ENCODE measurements at regions not wholly inside any gene's neighbourhood (a gene's known extent, or its start where the extent isn't known, plus 50 kb on each side); places are given as distances from the start of the nearest gene placed in this dataset.

- no peak overlapping the region for H3K4me3 ChIP-seq
- no peaks in the 10 kb centered on the region for H3K36me3 ChIP-seq
- no peak overlapping the region for H3K27ac ChIP-seq
- H3K9me3 ChIP-seq: no peaks in the 10 kb centered on the region
- TF ChIP-seq POLR2A (IDR thresholded peaks at IDR 0.05) (no peak), POLR2AphosphoS5 (IDR thresholded peaks at IDR 0.05; ENCODE audit: insufficient read depth in 1 of 2, low read depth in 1 of 2) (no peak)
- TF ChIP-seq, protein P1, sequence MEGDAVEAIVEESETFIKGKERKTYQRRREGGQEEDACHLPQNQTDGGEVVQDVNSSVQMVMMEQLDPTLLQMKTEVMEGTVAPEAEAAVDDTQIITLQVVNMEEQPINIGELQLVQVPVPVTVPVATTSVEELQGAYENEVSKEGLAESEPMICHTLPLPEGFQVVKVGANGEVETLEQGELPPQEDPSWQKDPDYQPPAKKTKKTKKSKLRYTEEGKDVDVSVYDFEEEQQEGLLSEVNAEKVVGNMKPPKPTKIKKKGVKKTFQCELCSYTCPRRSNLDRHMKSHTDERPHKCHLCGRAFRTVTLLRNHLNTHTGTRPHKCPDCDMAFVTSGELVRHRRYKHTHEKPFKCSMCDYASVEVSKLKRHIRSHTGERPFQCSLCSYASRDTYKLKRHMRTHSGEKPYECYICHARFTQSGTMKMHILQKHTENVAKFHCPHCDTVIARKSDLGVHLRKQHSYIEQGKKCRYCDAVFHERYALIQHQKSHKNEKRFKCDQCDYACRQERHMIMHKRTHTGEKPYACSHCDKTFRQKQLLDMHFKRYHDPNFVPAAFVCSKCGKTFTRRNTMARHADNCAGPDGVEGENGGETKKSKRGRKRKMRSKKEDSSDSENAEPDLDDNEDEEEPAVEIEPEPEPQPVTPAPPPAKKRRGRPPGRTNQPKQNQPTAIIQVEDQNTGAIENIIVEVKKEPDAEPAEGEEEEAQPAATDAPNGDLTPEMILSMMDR (IDR thresholded peaks at IDR 0.05): no peak
- intact Hi-C loops (cut with DNase I): no loop called here
- H3K27me3 ChIP-seq: no peaks in the 10 kb centered on the region
- H3K4me1 ChIP-seq: no peaks in the 10 kb centered on the region
- no peak for DNase-seq (ENCODE audit: extremely low spot score in 2 of 2)
Measured at GRCh38 chr3:26246901-26247300, 375.7 kb upstream of the LRRC3B start.

DNA sequence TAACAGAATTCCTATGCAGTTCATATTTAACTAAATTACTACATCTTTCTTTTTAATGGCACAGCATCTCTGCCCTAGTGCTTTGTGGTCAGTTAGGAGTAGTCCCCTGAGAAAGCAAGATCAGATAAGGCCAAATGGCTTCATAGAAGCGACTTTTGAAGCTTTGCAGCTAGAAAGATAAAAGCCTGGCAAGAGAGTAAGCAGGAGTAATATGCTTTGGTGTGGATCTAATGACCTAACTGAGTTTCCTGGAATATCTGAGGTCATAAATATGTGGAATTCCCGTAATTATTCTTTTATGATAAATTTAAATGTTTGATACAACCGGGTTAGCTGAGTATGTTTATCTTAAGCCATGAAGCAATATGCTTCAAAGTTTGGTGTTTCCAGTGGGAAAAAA lies 374.9 kb upstream of the LRRC3B start:
- TF ChIP-seq POLR2A (IDR thresholded peaks at IDR 0.05) (no peak), POLR2AphosphoS5 (IDR thresholded peaks at IDR 0.05; ENCODE audit: insufficient read depth in 1 of 2, low read depth in 1 of 2) (no peak)
- TF ChIP-seq, protein P1 (IDR thresholded peaks at IDR 0.05): no peak
- Histone ChIP-seq H3K4me3 (no peak overlapping the region), H3K27me3 (no peaks in the 10 kb centered on the region), H3K36me3 (no peaks in the 10 kb centered on the region), H3K9me3 (no peaks in the 10 kb centered on the region), H3K27ac (no peak overlapping the region), H3K4me1 (no peaks in the 10 kb centered on the region)
- intact Hi-C loops (cut with DNase I): no loop called here
- DNase-seq (ENCODE audit: extremely low spot score in 2 of 2): no peak

DNA sequence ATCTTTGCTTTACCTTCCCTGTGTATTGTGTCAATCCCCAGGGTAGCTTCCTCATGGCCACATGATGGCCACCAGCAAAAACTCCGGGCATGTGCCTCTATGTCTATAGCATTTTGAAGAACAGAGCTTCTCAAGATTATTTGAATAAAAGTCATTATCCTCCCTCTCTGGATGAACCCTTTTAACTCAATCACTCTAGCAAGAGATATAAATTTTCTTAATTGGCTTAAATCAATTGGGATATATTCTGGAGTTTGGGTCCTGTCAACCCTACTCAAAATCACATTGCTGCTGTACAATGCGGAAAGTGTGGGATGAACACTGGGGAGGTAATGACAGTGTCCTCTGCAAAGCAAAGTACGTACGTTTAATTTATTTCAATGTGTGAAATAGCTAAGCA lies 370.6 kb upstream of the LRRC3B start:
- Histone ChIP-seq H3K9me3 (no peaks in the 10 kb centered on the region), H3K27ac (no peak overlapping the region), H3K36me3 (no peaks in the 10 kb centered on the region), H3K27me3 (no peaks in the 10 kb centered on the region), H3K4me1 (no peaks in the 10 kb centered on the region), H3K4me3 (no peak overlapping the region)
- intact Hi-C loops (cut with DNase I): no loop called here
- no peak for DNase-seq (ENCODE audit: extremely low spot score in 2 of 2)
- TF ChIP-seq POLR2A (IDR thresholded peaks at IDR 0.05): no peak
- TF ChIP-seq, protein P1 (IDR thresholded peaks at IDR 0.05): no peak
- TF ChIP-seq POLR2AphosphoS5 (IDR thresholded peaks at IDR 0.05; ENCODE audit: insufficient read depth in 1 of 2, low read depth in 1 of 2): no peak

DNA sequence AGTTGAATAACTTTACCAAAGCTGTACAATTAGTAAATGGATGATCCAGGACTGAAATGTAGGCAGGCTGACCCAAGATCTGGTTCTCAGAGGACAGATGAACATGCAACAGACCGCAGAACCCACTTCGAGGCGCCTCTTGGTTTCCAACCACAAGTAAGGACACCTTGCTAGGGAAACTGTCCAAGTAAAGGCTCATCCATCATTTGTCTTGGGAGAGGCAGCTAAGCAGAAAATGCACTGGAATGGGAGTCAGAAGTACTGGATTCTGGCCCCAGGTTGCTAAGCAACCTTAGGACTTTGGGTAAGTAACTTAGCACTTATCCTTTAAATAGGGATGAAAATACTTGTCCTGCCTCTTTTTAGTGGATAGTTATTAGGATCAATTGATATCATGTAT lies 366.3 kb upstream of the LRRC3B start:
- Histone ChIP-seq H3K27ac (no peak overlapping the region), H3K36me3 (no peaks in the 10 kb centered on the region), H3K4me3 (no peak overlapping the region), H3K4me1 (no peaks in the 10 kb centered on the region), H3K27me3 (no peaks in the 10 kb centered on the region), H3K9me3 (no peaks in the 10 kb centered on the region)
- TF ChIP-seq POLR2AphosphoS5 (IDR thresholded peaks at IDR 0.05; ENCODE audit: insufficient read depth in 1 of 2, low read depth in 1 of 2): no peak
- TF ChIP-seq POLR2A (IDR thresholded peaks at IDR 0.05): no peak
- TF ChIP-seq, protein P1 (IDR thresholded peaks at IDR 0.05): no peak
- intact Hi-C loops (cut with DNase I): no loop called here
- no peak for DNase-seq (ENCODE audit: extremely low spot score in 2 of 2)

GRCh38 chr3:26259176-26259575 lies 363.4 kb upstream of the LRRC3B start:
- Histone ChIP-seq H3K9me3 (no peaks in the 10 kb centered on the region), H3K36me3 (no peaks in the 10 kb centered on the region), H3K27me3 (no peaks in the 10 kb centered on the region), H3K4me1 (no peaks in the 10 kb centered on the region), H3K27ac (no peak overlapping the region), H3K4me3 (no peak overlapping the region)
- intact Hi-C loops (cut with DNase I): no loop called here
- DNase-seq (ENCODE audit: extremely low spot score in 2 of 2): no peak
- TF ChIP-seq POLR2AphosphoS5 (IDR thresholded peaks at IDR 0.05; ENCODE audit: insufficient read depth in 1 of 2, low read depth in 1 of 2) (no peak), POLR2A (IDR thresholded peaks at IDR 0.05) (no peak)
- TF ChIP-seq, protein P1 (IDR thresholded peaks at IDR 0.05): no peak

Measured in vagina (tissue), 2 donors.